ENCODE measurements at regions not wholly inside any gene's neighbourhood (a gene's known extent, or its start where the extent isn't known, plus 50 kb on each side); places are given as distances from the start of the nearest gene placed in this dataset.
"Not testable (repeated sequence)": the region's sequence is repeated elsewhere in the genome, so short reads cannot be mapped to it uniquely, and the experiment has no call there.

DNA sequence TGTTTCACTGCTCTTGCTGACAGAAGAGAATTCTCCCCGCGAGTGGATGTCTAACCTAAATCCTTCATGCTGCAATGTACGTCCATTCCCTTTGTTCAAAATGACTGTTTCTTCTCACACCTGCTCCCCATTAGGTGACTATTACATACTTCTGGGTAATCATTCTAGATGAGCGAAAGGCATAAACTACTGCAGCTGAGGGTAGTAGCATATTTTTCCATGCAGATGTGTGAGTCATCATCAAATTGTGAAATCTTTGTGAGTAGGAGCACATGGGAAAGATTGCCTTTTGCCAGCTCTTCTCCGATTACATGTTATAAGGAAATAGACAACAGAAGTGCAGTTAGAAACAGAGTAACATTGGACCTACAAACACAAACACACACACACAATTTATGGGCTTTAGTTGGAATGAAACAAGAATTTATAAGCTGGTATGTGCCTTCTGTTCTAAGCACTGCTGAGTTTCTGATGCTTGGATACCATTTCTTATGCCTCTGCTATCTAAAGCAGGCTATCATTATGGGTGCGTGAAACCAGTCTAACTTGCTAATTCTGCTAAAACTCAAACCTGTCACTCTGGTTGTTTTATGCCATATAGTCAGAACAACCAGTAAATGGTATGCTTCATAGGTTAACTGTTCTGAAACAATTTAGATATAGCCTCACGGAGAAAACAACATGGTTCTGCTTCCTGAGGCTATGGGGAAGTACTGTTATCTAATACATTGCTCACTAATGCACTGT lies 346.9 kb upstream of the PSMD7 start:
- DNase-seq = no peak

DNA sequence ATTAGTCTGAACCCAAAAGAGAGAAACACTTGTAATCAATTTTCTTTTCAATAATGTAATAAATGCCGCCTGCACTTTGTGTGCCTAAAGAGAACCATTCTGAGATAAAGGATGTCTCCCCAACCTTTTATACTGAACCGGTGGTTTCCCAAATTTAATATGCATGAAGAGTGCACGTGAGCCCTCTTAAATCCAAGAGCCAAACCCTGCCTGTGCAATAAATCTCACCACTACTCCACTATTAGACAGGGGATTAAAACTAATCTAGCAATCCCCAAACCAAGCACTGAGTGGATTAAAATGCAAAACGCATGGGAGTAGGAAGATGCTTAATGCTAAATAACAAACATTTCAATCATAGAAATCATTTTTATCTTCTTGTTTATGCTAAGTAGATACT lies 351.0 kb upstream of the PSMD7 start:
- DNase-seq = no peak

DNA sequence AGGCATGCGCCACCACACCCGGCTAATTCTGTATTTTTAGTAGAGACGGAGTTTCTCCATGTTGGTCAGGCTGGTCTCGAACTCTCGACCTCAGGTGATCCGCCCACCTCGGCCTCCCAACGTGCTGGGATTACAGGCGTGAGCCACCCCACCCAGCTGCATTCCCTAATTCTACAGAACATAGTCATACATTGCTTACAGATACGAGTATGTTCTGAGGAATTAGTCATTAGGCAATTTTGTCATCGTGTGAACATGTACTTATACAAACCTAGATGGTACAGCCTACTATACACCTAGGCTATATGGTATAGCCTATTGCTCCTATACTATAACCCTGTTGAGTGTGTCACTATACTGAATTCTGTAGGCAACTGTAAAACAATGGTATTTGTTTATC lies 353.4 kb upstream of the PSMD7 start:
- DNase-seq = not testable (repeated sequence)

DNA sequence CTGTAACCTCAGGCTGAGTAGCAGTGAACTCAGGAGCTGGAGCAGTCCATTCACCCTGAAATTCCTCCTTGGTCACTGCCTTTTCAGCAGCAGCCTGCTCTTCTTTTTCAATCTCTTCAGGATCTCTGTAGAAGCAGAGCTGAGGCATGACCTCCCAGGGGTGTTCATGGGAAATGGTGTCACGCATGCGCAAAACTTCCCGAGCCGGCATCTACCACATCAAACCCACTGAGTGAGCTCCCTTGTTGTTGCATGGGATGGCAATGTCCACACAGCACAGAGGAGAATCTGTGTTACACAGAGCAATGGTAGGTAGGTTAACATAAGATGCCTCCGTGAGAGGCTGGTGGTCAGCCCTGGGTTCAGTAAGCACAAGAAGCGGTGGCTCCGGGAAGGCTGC lies 355.8 kb upstream of the PSMD7 start:
- DNase-seq = not testable (repeated sequence)

DNA sequence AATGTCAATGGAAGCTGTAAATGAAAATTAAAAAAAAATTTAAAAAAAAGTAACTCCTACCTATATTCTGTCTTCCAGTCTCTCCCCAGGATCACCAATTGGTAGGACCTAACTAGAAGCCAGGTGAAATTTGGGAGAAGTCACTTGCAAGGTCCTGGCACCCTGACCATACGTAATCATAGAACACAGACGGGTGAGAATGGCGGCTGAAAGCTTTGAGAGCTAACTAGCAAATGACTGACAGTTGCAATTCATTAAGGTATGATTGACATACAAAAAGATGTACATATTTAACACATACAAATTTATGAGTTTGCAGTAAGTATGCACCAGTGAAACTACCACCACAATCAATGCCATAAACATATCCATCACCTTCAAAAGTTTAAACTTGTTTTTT lies 372.7 kb upstream of the PSMD7 start:
- no peak for DNase-seq

DNA sequence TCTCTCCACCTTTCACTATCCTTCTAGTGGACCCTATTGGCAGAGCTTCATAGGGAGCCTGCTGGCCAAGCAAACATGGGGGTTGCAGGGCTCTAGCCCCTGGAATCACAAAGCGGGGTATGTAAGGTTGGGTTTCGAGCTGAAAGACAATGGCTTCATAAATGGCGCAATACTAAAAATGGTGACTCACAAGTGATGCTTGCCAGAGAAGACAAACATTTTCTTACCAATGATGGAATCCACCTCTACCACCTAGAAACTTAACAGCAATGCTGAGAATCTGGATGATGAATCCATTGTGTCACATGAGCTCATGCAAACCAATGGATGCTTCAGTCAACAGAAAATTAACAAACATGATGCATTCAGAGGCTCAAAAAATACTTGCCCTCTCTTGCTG lies 375.3 kb upstream of the PSMD7 start:
- DNase-seq = no peak

DNA sequence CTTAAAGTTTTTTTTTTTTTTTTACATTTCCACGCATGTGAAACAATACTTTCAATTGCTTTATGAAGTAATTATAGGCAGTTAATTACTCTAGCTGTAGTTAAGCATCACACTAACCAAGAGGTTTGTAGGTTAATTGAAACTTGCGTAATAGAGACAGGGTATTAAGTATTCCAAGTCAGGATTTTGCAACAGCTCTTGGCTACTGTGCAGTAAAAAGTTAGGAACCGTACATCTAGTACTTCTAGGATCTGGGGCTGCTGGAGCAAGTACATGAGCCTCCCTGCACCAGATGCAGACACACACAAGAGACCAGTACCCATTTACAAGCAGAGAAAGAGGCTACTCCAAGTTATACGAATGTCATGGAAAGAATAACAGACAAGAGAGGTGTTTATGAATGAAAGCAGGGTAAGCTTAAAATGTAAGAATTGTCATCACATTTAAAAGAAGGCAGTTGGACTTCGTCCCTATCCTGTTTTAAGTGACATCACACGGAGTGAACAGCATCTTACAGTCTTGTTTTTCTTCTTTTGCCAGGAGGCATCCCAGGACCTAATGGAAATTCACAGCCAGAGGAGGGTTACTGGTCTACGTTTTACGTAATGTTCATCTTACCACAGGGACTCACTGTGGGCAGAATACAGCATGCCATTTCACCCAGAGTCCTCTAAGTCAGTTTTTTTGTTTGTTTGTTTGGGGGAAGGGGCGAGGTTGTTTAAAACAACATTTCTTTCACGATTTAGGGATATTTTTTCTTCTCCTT lies 379.6 kb upstream of the PSMD7 start:
- DNase-seq = no peak

DNA sequence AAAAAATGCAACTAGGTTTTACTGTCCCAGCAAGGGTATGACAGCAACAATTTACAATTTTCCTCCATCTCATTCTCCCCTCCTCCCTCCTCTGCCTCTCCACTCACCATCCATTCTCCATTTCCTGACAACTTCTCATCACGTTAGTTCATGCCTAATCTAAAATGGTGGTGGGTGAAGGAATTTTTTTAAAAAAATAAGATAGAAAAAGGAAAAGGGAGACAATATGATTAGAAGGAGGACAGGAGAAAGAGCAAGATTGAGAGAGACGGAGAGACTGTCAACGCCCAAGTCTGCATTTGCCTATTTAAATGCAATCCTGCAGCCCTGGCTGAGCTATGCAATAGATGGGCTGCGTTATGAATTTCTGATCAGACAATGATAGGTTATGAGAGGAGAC lies 380.7 kb upstream of the PSMD7 start:
- no peak for DNase-seq

DNA sequence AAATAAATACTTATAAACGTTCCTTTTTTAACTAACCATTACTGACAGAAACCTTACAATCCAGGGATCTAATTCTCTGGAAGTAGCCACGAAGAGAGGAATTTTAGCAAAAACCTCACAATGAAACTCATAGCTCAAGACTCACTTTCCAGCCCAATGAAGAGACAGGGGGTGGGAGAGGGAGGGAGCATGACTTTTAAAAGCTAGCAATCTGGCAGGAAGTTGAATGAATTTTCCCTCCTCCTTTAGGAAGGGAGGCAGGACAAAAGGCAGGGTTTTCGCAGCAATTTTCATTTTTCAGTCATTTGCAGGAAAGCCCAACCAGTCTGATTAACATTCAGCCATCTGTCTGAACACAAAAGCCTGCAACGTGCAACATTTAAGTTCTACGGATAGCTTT lies 381.5 kb upstream of the PSMD7 start:
- DNase-seq = no peak

DNA sequence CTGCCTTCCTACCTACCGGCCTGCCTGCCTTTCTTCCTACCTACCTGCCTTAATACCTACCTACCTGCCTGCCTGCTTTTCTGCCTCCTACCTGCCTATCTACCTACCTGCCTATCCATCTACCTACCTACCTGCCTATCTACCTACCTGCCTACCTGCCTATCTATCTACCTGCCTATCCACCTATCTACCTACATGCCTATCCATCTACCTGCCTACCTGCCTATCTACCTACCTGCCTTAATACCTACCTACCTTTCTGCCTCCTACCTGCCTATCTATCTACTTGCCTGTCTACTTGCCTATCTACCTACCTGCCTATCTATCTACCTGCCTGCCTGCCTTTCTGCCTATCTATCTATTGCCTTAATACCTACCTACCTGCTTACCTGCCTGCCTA lies 383.8 kb upstream of the PSMD7 start:
- DNase-seq = no peak

DNA sequence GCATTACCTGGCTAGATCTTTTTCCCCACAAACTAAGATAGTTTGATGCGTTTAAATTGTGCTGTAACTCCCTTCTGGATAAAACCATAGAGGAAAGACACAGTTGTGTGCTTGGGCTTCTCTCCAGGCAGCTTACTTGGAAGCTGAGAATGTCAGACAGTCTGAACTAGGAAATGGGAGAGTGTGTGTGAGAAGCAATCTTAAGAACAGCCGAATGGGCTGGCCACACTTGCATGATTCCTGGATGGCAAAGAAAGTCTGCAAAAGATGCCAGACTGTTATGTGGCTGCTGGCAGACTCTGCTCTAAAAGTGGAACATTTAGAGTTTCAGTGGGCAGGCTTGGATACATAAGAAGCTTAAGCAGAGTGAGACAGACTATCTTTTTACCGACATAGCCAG lies 384.3 kb upstream of the PSMD7 start:
- no peak for DNase-seq

DNA sequence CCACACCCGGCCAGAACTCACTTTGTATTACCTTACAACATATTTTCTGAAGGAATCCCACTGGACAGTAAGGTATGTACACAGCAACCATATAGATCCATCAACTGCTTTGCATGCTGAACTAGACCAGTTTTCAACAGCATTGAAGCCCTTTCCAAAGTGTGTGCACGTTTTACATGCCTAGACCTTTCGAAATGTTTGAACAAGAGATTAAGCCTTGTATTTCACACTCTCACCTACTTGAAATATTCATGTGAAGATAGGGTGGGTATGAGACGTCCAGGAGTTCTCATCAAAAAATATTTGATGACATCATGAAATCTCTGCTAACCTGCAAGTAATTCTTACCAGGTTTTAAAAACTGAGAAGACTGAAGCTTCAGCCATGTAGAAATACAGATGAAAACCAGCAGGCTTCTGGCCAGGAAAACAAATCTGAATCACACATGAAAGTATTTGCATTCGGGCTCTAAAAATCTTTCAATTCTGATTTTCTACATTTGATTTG lies 387.0 kb upstream of the PSMD7 start:
- no peak for DNase-seq

DNA sequence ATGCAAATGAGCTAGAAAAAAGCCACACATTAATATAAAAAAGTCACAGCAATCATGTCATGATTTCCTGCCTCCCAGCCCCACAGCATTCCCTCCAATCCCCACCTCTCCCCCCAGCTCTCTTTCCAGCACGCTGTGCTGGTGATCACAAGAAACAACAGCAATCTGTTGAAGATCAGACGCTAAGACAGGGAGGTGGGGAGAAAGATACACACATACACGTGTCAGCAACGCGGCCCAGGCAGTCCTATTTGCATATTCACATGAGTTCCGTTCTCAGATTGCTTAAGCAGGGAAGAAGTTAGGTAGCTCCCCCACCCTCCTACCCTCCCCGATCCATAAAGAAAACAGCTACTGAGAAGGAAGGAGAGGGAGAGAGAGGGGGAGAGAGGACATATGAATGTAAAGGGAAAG lies 405.5 kb upstream of the PSMD7 start:
- DNase-seq = no peak

DNA sequence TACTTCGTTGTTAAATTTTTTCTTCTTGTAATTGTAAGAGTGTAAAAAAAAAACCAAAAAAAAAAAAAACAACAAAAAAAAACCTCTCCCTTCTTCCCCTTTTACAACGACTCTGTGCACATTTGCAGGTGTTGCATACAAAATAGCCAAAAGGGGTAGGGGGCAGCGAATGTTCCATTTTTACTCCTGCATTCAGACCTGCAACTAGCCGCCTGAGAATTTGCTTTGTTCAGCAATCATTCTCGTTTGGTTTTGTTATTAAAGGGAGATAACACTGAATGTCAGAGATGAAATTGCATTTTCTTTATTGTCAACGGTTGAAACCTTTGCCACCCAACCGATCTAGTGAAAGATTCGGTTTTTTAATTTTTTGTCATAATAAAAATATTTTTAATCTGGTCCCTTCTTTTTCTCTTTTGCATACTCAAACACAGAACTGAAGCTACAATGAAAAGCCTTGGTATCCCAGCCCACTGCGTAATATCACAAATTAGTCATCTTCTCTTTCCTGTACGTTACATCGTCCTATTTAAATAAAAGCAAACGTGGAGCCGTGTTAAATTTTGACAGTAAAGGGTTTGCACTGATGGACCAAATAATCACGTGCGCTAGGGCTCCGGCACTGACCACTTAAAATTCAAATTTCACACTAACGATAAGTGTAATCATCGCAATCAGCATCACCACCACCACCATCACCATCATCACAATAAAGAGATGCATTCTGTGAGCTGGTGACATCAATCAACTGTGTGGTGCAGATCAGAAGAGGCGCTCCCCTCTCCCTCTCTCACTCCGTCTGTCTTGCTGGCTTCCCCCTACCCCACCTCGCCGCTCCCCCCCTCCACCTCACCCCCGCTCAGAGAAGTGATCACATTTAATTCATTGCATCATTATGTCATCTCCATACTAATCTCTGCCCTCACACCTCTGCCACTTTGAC lies 406.2 kb upstream of the PSMD7 start:
- DNase-seq = no peak

DNA sequence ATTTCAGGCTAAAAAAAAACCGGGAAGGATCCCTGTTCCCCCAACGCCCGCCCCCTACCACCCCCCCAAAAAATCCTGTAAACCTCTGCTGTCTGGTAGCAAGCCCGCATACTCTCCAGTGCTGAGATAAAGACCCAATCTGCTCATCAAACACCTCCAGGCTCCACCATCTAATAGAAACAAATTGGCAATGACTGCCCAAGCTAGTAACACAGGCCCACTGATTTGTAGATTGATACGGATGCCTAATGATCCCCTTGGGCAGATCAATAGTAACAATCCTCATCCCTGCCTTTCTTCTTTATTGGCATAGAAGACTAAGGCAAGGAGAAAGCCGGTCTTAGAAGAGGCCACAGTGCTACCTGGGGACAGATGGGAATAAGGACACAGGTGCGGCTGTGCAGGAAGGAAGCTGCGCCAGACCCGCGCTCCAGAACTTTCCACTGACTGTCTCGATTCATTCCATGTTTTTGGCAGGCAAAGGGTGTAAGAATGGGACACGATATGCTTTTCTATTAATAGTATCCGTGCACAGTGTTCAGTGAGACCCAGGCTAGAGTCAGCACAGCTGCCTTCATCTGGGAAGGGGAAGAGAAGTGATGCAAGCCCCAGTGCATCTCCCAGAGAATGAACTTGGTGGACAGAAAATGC lies 407.6 kb upstream of the PSMD7 start:
- no peak for DNase-seq

DNA sequence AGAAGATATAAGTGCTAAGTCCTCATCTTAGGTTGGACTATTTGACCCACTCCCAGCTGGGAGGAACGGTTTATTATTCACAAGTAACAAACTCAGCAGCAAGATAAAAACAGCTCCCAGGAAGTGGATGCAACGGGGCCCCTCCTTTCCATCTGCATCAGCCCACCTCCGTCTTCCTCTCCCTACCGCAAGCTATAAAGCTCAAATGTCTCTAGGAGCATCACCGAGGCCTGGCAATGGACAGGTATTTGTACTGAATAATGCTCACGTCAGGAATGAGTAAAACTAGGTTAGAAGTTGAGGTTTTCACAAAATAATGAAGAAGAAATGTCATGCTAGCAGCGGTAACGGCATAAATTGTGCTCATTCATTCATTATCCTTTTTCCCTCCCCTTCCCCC lies 408.7 kb upstream of the PSMD7 start:
- DNase-seq = no peak

DNA sequence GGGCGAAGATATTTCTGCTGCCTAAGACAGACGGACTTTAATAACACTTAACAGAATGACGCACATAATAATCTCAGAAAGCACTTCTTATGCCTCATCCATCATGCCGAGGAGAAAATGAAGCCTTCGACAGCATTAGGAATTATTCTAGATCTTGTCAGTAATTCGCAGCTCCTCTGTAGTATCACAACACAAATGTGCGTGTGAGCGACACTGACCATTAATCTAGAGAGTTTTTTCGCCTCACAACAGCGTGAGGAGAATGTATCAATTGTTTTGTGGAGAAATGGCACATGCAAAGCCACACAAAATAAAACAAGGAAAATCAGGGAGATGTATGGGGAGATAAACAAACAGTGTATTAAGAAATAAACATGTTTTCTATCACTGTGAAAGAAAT lies 410.2 kb upstream of the PSMD7 start:
- no peak for DNase-seq

DNA sequence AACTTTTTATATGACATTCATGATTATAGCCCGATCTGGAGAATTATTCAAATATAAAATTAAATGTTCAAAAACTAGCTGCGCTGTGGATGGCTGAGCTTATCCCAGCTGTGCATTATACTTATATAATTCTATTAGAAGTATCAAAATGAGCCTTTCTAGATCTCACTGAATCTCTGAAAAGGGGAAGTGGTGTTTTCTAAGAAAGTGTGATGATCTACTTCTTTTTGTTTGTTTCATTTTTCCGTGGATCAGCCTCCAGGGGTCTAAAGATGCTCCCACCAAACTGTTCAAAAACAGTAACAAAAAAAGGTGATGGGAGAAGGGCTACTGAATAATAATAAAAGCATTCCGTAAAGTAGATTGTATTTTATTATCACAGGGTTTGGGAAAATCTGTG lies 411.3 kb upstream of the PSMD7 start:
- DNase-seq = no peak

DNA sequence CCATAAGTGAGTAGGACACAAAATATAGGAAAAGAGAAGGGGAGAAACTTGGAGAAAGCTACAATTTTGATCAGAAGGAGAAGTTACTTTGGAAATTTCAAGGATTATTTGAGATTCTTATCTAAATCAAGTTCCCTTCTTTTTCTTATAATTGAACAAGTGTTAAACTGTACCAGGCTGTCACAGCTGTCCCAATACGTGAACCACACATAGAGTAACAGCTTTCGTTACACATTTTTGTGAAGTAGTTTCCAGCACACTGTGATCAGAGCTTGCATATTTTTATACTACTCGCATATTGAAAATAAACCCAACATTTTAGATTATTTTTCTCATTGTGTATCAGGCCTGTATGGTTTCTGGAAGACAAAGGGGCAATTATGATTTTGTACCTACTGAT lies 412.8 kb upstream of the PSMD7 start:
- DNase-seq = no peak

DNA sequence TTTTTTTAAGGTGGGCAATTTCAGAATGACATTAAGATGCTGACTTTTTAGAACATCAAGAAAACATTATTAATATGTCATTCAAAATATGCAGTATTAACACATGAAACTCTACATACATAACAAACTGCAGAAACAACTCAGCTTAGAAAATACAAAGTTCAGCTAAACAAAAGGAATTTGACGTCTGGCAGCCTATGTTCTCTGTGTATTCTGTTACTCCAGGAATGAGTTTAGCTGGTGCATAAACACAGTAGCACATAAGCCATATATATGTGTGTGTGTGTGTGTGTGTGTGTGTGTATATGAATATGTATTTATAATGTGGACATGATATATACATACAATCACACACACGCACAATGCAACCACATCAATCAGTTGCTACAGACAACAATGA lies 413.5 kb upstream of the PSMD7 start:
- DNase-seq = no peak

DNA sequence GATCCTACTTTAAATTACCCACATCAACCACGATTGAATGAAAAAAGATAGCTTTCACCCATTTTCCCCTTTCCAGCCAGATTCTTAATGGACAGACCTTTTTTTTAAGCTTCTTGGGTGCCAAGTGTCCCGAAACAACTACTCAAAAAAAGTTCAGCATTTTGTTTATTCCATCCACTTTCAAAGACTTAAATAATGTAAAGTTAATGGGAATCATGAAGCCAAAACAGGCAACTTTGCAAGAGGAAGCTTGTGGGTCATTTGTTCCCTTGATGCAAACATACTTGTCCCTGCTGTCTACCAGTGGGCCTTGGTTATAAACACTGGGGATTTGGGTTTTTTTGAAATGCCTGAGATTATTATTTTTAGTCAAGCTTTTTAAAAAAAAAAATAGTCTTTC lies 414.0 kb upstream of the PSMD7 start:
- no peak for DNase-seq

DNA sequence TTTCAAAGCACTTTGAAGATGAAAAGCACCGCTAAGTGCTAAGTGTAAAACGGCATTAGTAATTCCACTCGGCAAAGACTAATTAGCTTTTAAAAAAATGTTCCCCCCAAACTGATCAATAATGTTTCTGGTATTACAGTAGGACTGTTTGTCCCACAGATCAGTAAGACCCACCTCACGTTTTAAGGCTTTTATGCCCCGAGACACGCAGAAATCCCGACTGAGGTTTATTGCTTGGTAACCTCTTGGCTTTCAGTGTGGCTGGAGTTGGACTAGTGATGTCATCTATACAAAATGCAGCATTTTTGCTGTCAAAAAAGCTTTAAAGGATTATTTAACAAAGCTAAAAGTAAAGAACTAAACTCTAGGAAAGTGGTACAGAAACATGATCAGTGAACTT lies 414.6 kb upstream of the PSMD7 start:
- no peak for DNase-seq

DNA sequence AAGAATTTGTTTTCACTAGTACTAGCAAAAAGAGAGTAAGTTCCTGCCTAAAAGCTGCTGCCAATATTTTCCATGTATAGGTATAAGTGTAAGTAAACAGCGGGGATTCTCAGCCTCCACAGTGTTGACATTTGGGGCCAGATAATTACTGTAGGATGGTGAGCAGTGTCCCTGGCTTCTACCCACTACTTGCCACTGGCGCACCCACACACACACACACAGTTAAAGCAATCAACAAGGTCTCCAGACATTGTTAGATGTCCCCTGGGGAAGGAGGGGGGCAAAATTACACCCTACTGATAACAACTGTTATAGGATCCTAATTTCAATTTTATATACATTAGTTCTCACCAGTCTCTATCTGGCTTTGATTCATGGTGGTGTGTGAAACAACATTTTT lies 417.0 kb upstream of the PSMD7 start:
- no peak for DNase-seq
